Neural progenitor cell (in vitro differentiated cells): ENCODE measurements at regions not wholly inside any gene's neighbourhood (a gene's known extent, or its start where the extent isn't known, plus 50 kb on each side); places are given as distances from the start of the nearest gene placed in this dataset.
A peak's percentile ranks its signal among the peaks of the same experiment; 100 is the strongest.

ENCODE experiments used
- DNase-seq: peaks from one replicate; pipeline ENCODE4 v3.0.0-alpha.2; 2016; ENCODE audit warnings: low spot score
- H2AFZ ChIP-seq: fragments of 200-600 bp; sonication (generic); replicated peaks from 2 replicates; pipeline ENCODE4 v1.6.1; 2016; ENCODE audit warnings: antibody characterized with exemption
- H3F3A ChIP-seq: fragments of 200-600 bp; sonication (generic); 2 replicates; pipeline ENCODE4 v1.6.1; 2016; ENCODE audit warnings: antibody characterized with exemption, low read depth
- H3K27ac ChIP-seq: fragments of 200-600 bp; sonication (generic); 2 replicates; pipeline ENCODE4 v1.5.1; 2016; ENCODE audit warnings: mild to moderate bottlenecking
- H3K27me3 ChIP-seq: fragments of 200-600 bp; sonication (generic); 2 replicates; pipeline ENCODE4 v1.6.1; 2016; ENCODE audit warnings: mild to moderate bottlenecking, moderate library complexity
- H3K36me3 ChIP-seq: fragments of 200-600 bp; sonication (generic); 2 replicates; pipeline ENCODE4 v1.5.1; 2016
- H3K4me1 ChIP-seq: fragments of 200-600 bp; sonication (generic); 2 replicates; pipeline ENCODE4 v1.6.1; 2016; ENCODE audit warnings: mixed run types
- H3K4me2 ChIP-seq: fragments of 200-600 bp; sonication (generic); 2 replicates; pipeline ENCODE4 v1.6.1; 2016
- H3K4me3 ChIP-seq: fragments of 200-600 bp; sonication (generic); 2 replicates; pipeline ENCODE4 v1.5.1; 2016
- H3K79me2 ChIP-seq: fragments of 200-600 bp; sonication (generic); 2 replicates; pipeline ENCODE4 v1.6.1; 2016; ENCODE audit warnings: low read depth
- H3K9ac ChIP-seq: fragments of 200-600 bp; sonication (generic); 2 replicates; pipeline ENCODE4 v1.6.1; 2016
- H3K9me3 ChIP-seq: fragments of 200-600 bp; sonication (generic); 2 replicates; pipeline ENCODE4 v1.5.1; 2016; ENCODE audit warnings: low read depth
- H4K20me1 ChIP-seq: fragments of 200-600 bp; sonication (generic); 2 replicates; pipeline ENCODE4 v1.6.1; 2016; ENCODE audit warnings: low read depth
- H3K27ac Mint-ChIP-seq: 3 replicates; pipeline ENCODE4 v1.8.0; 2021; ENCODE audit warnings: mixed read lengths
- H3K27me3 Mint-ChIP-seq: 2 replicates; pipeline ENCODE4 v1.8.0; 2022; ENCODE audit warnings: low read depth, mild to moderate bottlenecking, inconsistent platforms, moderate library complexity, mixed read lengths; ENCODE audit not compliant: insufficient read depth
- H3K36me3 Mint-ChIP-seq: 3 replicates; pipeline ENCODE4 v1.8.0; 2021; ENCODE audit warnings: mixed read lengths
- H3K4me1 Mint-ChIP-seq: 3 replicates; pipeline ENCODE4 v1.8.0; 2021; ENCODE audit warnings: mixed read lengths
- H3K4me3 Mint-ChIP-seq: 3 replicates; pipeline ENCODE4 v1.8.0; 2021; ENCODE audit warnings: mild to moderate bottlenecking, moderate library complexity, mixed read lengths
- H3K9me3 Mint-ChIP-seq: 3 replicates; pipeline ENCODE4 v1.8.0; 2020; ENCODE audit warnings: mixed read lengths
- CTCF ChIP-seq: fragments of 200-600 bp; sonication (generic); IDR thresholded peaks from 2 replicates; pipeline ENCODE4 v1.5.1; 2017; ENCODE audit warnings: antibody characterized with exemption, mild to moderate bottlenecking
- EZH2 ChIP-seq: fragments of 200-600 bp; sonication (generic); IDR thresholded peaks from 2 replicates; pipeline ENCODE4 v1.6.1; 2017; ENCODE audit warnings: antibody characterized with exemption, mild to moderate bottlenecking, moderate library complexity
- EZH2phosphoT487 ChIP-seq: fragments of 200-600 bp; sonication (generic); IDR thresholded peaks from 2 replicates; pipeline ENCODE4 v1.6.1; 2017; ENCODE audit warnings: antibody characterized with exemption

GRCh38 chr11:130715877-130716220 lies 200.4 kb downstream of the SNX19 start:
- no peaks in the 10 kb centered on the region for H3K4me1 ChIP-seq
- H3K27ac ChIP-seq: no peak overlapping the region
- no peaks in the 10 kb centered on the region for H3K36me3 ChIP-seq
- Mint-ChIP-seq H3K4me3 (no peak overlapping the region), H3K27me3 (peaks cover 6% of the 10 kb centered on the region), H3K36me3 (no peaks in the 10 kb centered on the region), H3K4me1 (peaks cover 11% of the 10 kb centered on the region), H3K27ac (no peak overlapping the region), H3K9me3 (no peaks in the 10 kb centered on the region)
- no peak for DNase-seq
- no peaks in the 10 kb centered on the region for H3F3A ChIP-seq
- no peak overlapping the region for H3K9ac ChIP-seq
- no peaks in the 10 kb centered on the region for H3K27me3 ChIP-seq
- no peak overlapping the region for H3K4me3 ChIP-seq
- no peak overlapping the region for H2AFZ ChIP-seq
- H3K79me2 ChIP-seq: no peaks in the 10 kb centered on the region
- H4K20me1 ChIP-seq: no peaks in the 10 kb centered on the region
- TF ChIP-seq CTCF: no peak
- no peak for TF ChIP-seq EZH2phosphoT487
- TF ChIP-seq EZH2: no peak
- no peak overlapping the region for H3K4me2 ChIP-seq
- no peaks in the 10 kb centered on the region for H3K9me3 ChIP-seq

GRCh38 chr11:130718120-130718519 lies 198.2 kb downstream of the SNX19 start:
- no peak overlapping the region for H2AFZ ChIP-seq
- Mint-ChIP-seq H3K27me3 (peaks cover 5% of the 10 kb centered on the region), H3K36me3 (no peaks in the 10 kb centered on the region), H3K9me3 (no peaks in the 10 kb centered on the region), H3K27ac (no peak overlapping the region), H3K4me3 (no peak overlapping the region), H3K4me1 (peaks cover 11% of the 10 kb centered on the region)
- H3K4me2 ChIP-seq: no peak overlapping the region
- no peak overlapping the region for H3K4me3 ChIP-seq
- H3F3A ChIP-seq: no peaks in the 10 kb centered on the region
- no peaks in the 10 kb centered on the region for H3K4me1 ChIP-seq
- no peaks in the 10 kb centered on the region for H3K27me3 ChIP-seq
- TF ChIP-seq EZH2phosphoT487 (no peak), EZH2 (no peak), CTCF (no peak)
- no peak overlapping the region for H3K9ac ChIP-seq
- H3K36me3 ChIP-seq: no peaks in the 10 kb centered on the region
- no peaks in the 10 kb centered on the region for H4K20me1 ChIP-seq
- no peaks in the 10 kb centered on the region for H3K9me3 ChIP-seq
- H3K27ac ChIP-seq: no peak overlapping the region
- DNase-seq: no peak
- no peaks in the 10 kb centered on the region for H3K79me2 ChIP-seq

GRCh38 chr11:130719220-130719915 lies 196.9 kb downstream of the SNX19 start:
- Mint-ChIP-seq H3K9me3 (no peaks in the 10 kb centered on the region), H3K36me3 (no peaks in the 10 kb centered on the region), H3K27me3 (peaks cover 8% of the 10 kb centered on the region), H3K27ac (peak overlapping the region; percentile 72), H3K4me3 (no peak overlapping the region), H3K4me1 (peaks cover 11% of the 10 kb centered on the region)
- no peaks in the 10 kb centered on the region for H3K36me3 ChIP-seq
- no peaks in the 10 kb centered on the region for H4K20me1 ChIP-seq
- H3K4me2 ChIP-seq: no peak overlapping the region
- DNase-seq: no peak
- no peaks in the 10 kb centered on the region for H3K79me2 ChIP-seq
- no peak overlapping the region for H3K4me3 ChIP-seq
- H3K9ac ChIP-seq: no peak overlapping the region
- H3K27me3 ChIP-seq: no peaks in the 10 kb centered on the region
- H3K9me3 ChIP-seq: no peaks in the 10 kb centered on the region
- no peaks in the 10 kb centered on the region for H3F3A ChIP-seq
- no peak overlapping the region for H2AFZ ChIP-seq
- no peak overlapping the region for H3K27ac ChIP-seq
- H3K4me1 ChIP-seq: no peaks in the 10 kb centered on the region
- TF ChIP-seq EZH2phosphoT487 (no peak), EZH2 (no peak), CTCF (no peak)
